ENCODE measurements at regions not wholly inside any gene's neighbourhood (a gene's known extent, or its start where the extent isn't known, plus 50 kb on each side); places are given as distances from the start of the nearest gene placed in this dataset.

- no peak for TF ChIP-seq POLR2A (IDR thresholded peaks at IDR 0.05; ENCODE audit: low read depth, low read length)
- DNase-seq (ENCODE audit: insufficient read length, low spot score) (no peak), FAIRE-seq (no peak)
Observed at GRCh38 chr11:122307476-122308035, 191.5 kb upstream of the BLID start.

- DNase-seq (ENCODE audit: insufficient read length, low spot score) (no peak), FAIRE-seq (no peak)
- TF ChIP-seq POLR2A (IDR thresholded peaks at IDR 0.05; ENCODE audit: low read depth, low read length), result no peak
Observed at GRCh38 chr11:122306831-122307391, 190.9 kb upstream of the BLID start.

GRCh38 chr11:122305426-122306320 is 189.7 kb upstream of the BLID start:
- FAIRE-seq (no peak), DNase-seq (ENCODE audit: insufficient read length, low spot score) (no peak)
- no peak for TF ChIP-seq POLR2A (IDR thresholded peaks at IDR 0.05; ENCODE audit: low read depth, low read length)

- FAIRE-seq (no peak), DNase-seq (ENCODE audit: insufficient read length, low spot score) (no peak)
- TF ChIP-seq POLR2A (IDR thresholded peaks at IDR 0.05; ENCODE audit: low read depth, low read length), result no peak
Observed at GRCh38 chr11:122304973-122305372, 189.0 kb upstream of the BLID start.

- no peak for FAIRE-seq
- no peak for DNase-seq (ENCODE audit: insufficient read length, low spot score)
- TF ChIP-seq POLR2A (IDR thresholded peaks at IDR 0.05; ENCODE audit: low read depth, low read length), result no peak
Observed at GRCh38 chr11:122304306-122304705, 188.3 kb upstream of the BLID start.

- TF ChIP-seq POLR2A (IDR thresholded peaks at IDR 0.05; ENCODE audit: low read depth, low read length), result no peak
- FAIRE-seq, result no peak
- no peak for DNase-seq (ENCODE audit: insufficient read length, low spot score)
Observed at GRCh38 chr11:122294041-122294440, 178.0 kb upstream of the BLID start.

- TF ChIP-seq POLR2A (IDR thresholded peaks at IDR 0.05; ENCODE audit: low read depth, low read length), result no peak
- DNase-seq (ENCODE audit: insufficient read length, low spot score) (no peak), FAIRE-seq (no peak)
Observed at GRCh38 chr11:122293296-122294023, 177.4 kb upstream of the BLID start.

- TF ChIP-seq POLR2A (IDR thresholded peaks at IDR 0.05; ENCODE audit: low read depth, low read length), result no peak
- no peak for FAIRE-seq
- DNase-seq (ENCODE audit: insufficient read length, low spot score), result no peak
Observed at GRCh38 chr11:122287401-122287800, 171.4 kb upstream of the BLID start.

- TF ChIP-seq POLR2A (IDR thresholded peaks at IDR 0.05; ENCODE audit: low read depth, low read length), result no peak
- no peak for FAIRE-seq
Observed at GRCh38 chr11:122285070-122285988, 169.3 kb upstream of the BLID start.

GRCh38 chr11:122280870-122281269 is 164.9 kb upstream of the BLID start:
- no peak for TF ChIP-seq POLR2A (IDR thresholded peaks at IDR 0.05; ENCODE audit: low read depth, low read length)
- DNase-seq (ENCODE audit: insufficient read length, low spot score) (no peak), FAIRE-seq (no peak)

More at GRCh38 chr11:122285070-122285988, 169.3 kb upstream of the BLID start:
- DNase-seq (ENCODE audit: insufficient read length, low spot score), result no peak

- no peak for TF ChIP-seq POLR2A (IDR thresholded peaks at IDR 0.05; ENCODE audit: low read depth, low read length)
- DNase-seq (ENCODE audit: insufficient read length, low spot score) (no peak), FAIRE-seq (no peak)
Observed at GRCh38 chr11:122279194-122279593, 163.2 kb upstream of the BLID start.

GRCh38 chr11:122277493-122277892 is 161.5 kb upstream of the BLID start:
- TF ChIP-seq POLR2A (IDR thresholded peaks at IDR 0.05; ENCODE audit: low read depth, low read length), result no peak
- FAIRE-seq, result no peak
- DNase-seq (ENCODE audit: insufficient read length, low spot score), result no peak

- FAIRE-seq (no peak), DNase-seq (ENCODE audit: insufficient read length, low spot score) (no peak)
- TF ChIP-seq POLR2A (IDR thresholded peaks at IDR 0.05; ENCODE audit: low read depth, low read length), result no peak
Observed at GRCh38 chr11:122276221-122276620, 160.2 kb upstream of the BLID start.
